SJCRH30 (cell line): ENCODE measurements at regions not wholly inside any gene's neighbourhood (a gene's known extent, or its start where the extent isn't known, plus 50 kb on each side); places are given as distances from the start of the nearest gene placed in this dataset.
"Not testable (repeated sequence)": the region's sequence is repeated elsewhere in the genome, so short reads cannot be mapped to it uniquely, and the experiment has no call there.

Experiments used
- DNase-seq, 2 experiments: peaks; one replicate each; pipeline ENCODE4 v3.0.0-alpha.2; 2015 to 2020
- H3K27ac ChIP-seq: fragments of 250-450 bp; sonication (Bioruptor Pico); 2 replicates; pipeline ENCODE4 v1.5.1; 2020; ENCODE audit warnings: mild to moderate bottlenecking, moderate library complexity
- H3K27me3 ChIP-seq: fragments of 250-450 bp; sonication (Bioruptor Pico); 2 replicates; pipeline ENCODE4 v1.5.1; 2020; ENCODE audit warnings: mild to moderate bottlenecking, moderate library complexity
- H3K36me3 ChIP-seq: fragments of 250-450 bp; sonication (Bioruptor Pico); 2 replicates; pipeline ENCODE4 v1.5.1; 2020; ENCODE audit warnings: mild to moderate bottlenecking, moderate library complexity
- H3K4me1 ChIP-seq: fragments of 250-450 bp; sonication (Bioruptor Pico); 2 replicates; pipeline ENCODE4 v1.5.1; 2020; ENCODE audit warnings: mild to moderate bottlenecking, moderate library complexity
- H3K4me3 ChIP-seq: fragments of 250-450 bp; sonication (Bioruptor Pico); 2 replicates; pipeline ENCODE4 v1.5.1; 2020; ENCODE audit warnings: mild to moderate bottlenecking, moderate library complexity
- H3K9me3 ChIP-seq: fragments of 250-450 bp; sonication (Bioruptor Pico); replicated peaks from 2 replicates; pipeline ENCODE4 v1.5.1; 2020; ENCODE audit warnings: mild to moderate bottlenecking, moderate library complexity

GRCh38 chr16:52742608-52743170 lies 195.7 kb upstream of the TOX3 start:
- DNase-seq = no peak
- Histone ChIP-seq H3K4me1 (no peaks in the 10 kb centered on the region), H3K27ac (no peak overlapping the region), H3K4me3 (no peak overlapping the region), H3K27me3 (no peaks in the 10 kb centered on the region), H3K9me3 (no peaks in the 10 kb centered on the region), H3K36me3 (no peaks in the 10 kb centered on the region)

GRCh38 chr16:52742052-52742451 lies 195.1 kb upstream of the TOX3 start:
- Histone ChIP-seq H3K9me3 (no peaks in the 10 kb centered on the region), H3K27ac (no peak overlapping the region), H3K4me1 (no peaks in the 10 kb centered on the region), H3K27me3 (no peaks in the 10 kb centered on the region), H3K4me3 (no peak overlapping the region), H3K36me3 (no peaks in the 10 kb centered on the region)
- DNase-seq = no peak

DNA sequence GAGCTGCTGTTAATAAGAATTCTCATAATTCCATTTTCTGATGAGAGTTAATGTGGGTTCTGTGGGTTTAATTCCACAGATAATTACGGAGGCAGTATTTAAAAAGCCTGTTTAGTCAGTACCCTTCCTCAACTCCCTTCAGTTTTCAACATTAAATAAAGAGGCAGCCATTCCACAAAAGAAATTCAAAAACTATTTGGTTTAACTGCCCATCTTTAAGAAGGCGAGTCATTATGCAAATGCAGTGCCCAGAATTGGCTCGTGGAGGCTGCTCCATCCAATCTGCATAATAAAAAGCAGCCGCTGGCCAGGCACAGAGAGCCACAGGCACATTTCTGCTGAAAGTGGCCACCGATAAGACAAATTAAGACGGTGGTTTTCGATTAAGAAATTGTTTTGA lies 194.4 kb upstream of the TOX3 start:
- Histone ChIP-seq H3K36me3 (no peaks in the 10 kb centered on the region), H3K27me3 (no peaks in the 10 kb centered on the region), H3K4me3 (no peak overlapping the region), H3K4me1 (no peaks in the 10 kb centered on the region), H3K27ac (no peak overlapping the region), H3K9me3 (no peaks in the 10 kb centered on the region)
- DNase-seq = no peak

DNA sequence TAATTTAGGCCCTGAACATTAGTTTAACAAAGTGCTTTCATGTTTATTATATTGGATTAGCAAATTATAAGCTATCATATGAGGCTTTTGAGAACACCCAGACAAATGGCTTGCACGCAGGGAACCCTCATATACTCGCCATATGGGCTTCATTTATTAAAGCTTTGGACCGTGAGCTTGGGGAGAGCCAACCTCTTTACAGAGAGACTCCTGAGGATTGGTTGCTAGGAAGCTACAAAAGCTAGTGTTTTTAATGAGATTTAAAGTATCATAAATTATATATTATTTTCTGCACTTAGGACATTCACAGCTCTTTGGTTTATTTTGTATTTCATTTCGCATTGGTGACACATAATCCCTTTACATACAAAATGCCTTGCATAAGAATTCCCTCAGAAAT lies 193.8 kb upstream of the TOX3 start:
- Histone ChIP-seq H3K27me3 (no peaks in the 10 kb centered on the region), H3K27ac (no peak overlapping the region), H3K9me3 (no peaks in the 10 kb centered on the region), H3K4me1 (no peaks in the 10 kb centered on the region), H3K36me3 (no peaks in the 10 kb centered on the region), H3K4me3 (no peak overlapping the region)
- DNase-seq = no peak

DNA sequence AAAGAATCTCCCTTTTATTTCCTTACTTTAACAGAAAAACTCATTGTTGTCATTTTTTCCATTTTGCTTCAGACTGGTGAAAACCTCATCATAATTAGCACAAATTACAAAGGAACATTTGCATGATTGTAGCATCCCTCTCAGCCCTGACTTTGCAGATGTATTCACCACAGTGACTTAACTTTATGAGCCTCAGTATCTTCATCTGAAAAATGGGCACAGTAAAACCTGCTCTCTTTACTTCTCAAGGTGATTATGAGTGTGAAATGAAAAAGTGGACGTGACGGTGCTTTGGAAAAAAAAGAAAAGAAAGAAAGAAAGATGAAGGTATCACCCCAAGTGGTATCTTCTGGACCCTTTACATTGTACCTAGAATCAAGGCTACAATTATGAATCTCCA lies 193.4 kb upstream of the TOX3 start:
- H3K4me3 ChIP-seq = no peak overlapping the region
- H3K27me3 ChIP-seq = no peaks in the 10 kb centered on the region
- H3K27ac ChIP-seq = no peak overlapping the region
- no peaks in the 10 kb centered on the region for H3K9me3 ChIP-seq
- no peak for DNase-seq
- H3K4me1 ChIP-seq = no peaks in the 10 kb centered on the region
- no peaks in the 10 kb centered on the region for H3K36me3 ChIP-seq

DNA sequence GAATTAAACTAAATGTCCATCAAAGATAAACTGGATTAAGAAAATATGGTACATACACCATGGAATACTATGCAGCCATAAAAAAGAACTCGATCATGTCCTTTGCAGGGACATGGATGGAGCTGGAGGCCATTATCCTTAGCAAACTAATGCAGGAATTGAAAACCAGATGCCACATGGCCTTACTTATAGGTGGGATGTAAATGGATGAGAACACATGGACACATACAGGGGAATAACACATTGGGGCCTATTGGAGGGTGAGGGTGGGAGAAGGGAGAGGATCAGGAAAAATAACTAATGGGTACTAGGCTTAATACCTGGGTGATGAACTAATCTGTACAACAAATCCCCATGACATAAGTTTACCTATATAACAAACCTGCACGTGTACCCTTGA lies 192.0 kb upstream of the TOX3 start:
- H3K4me1 ChIP-seq, H3K4me3 ChIP-seq, DNase-seq, H3K27ac ChIP-seq, H3K36me3 ChIP-seq, H3K27me3 ChIP-seq, H3K9me3 ChIP-seq: not testable (repeated sequence)

- no peak for DNase-seq
- H3K36me3 ChIP-seq = no peaks in the 10 kb centered on the region
These were observed 184.4 kb upstream of the TOX3 start for GRCh38 chr16:52731219-52731875.

GRCh38 chr16:52729731-52730130 lies 182.8 kb upstream of the TOX3 start:
- H3K27ac ChIP-seq = no peak overlapping the region
- no peak overlapping the region for H3K4me3 ChIP-seq
- no peaks in the 10 kb centered on the region for H3K9me3 ChIP-seq
- DNase-seq = no peak
- H3K27me3 ChIP-seq = no peaks in the 10 kb centered on the region
- no peaks in the 10 kb centered on the region for H3K36me3 ChIP-seq
- no peaks in the 10 kb centered on the region for H3K4me1 ChIP-seq

More at GRCh38 chr16:52731219-52731875, 184.4 kb upstream of the TOX3 start:
- Histone ChIP-seq H3K9me3 (no peaks in the 10 kb centered on the region), H3K27ac (no peak overlapping the region), H3K4me1 (no peaks in the 10 kb centered on the region), H3K27me3 (no peaks in the 10 kb centered on the region), H3K4me3 (no peak overlapping the region)

GRCh38 chr16:52727849-52728248 lies 180.9 kb upstream of the TOX3 start:
- Histone ChIP-seq H3K4me3 (no peak overlapping the region), H3K27me3 (no peaks in the 10 kb centered on the region), H3K27ac (no peak overlapping the region), H3K4me1 (no peaks in the 10 kb centered on the region), H3K9me3 (no peaks in the 10 kb centered on the region), H3K36me3 (no peaks in the 10 kb centered on the region)
- DNase-seq = no peak

- H3K27ac ChIP-seq = no peak overlapping the region
- no peaks in the 10 kb centered on the region for H3K27me3 ChIP-seq
- DNase-seq = no peak
- no peaks in the 10 kb centered on the region for H3K9me3 ChIP-seq
- no peak overlapping the region for H3K4me3 ChIP-seq
- H3K36me3 ChIP-seq = no peaks in the 10 kb centered on the region
- no peaks in the 10 kb centered on the region for H3K4me1 ChIP-seq
These were observed 180.5 kb upstream of the TOX3 start for GRCh38 chr16:52727441-52727840.

- Histone ChIP-seq H3K9me3 (no peaks in the 10 kb centered on the region), H3K27me3 (no peaks in the 10 kb centered on the region), H3K4me3 (no peak overlapping the region), H3K4me1 (no peaks in the 10 kb centered on the region), H3K27ac (no peak overlapping the region), H3K36me3 (no peaks in the 10 kb centered on the region)
- DNase-seq = no peak
These were observed 178.5 kb upstream of the TOX3 start for GRCh38 chr16:52725461-52725860.

DNA sequence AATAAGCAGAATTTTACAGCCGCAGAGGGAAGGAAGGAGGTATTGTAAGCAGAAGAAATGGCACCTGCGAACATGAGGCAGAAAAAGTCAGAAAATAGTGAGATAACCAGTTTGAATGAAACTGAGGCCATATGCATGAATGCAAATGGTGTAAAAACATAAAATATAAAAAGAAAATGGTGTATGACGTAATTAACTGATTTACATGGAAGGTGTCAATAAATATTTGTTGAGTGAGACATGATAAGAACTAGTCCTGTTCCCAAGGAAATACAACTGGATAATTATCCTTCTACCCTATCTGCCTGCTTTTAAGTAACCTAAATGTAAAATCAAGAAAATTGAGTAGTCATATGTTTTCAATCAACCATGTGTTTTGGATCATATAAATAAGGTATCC lies 178.1 kb upstream of the TOX3 start:
- H3K4me1 ChIP-seq = no peaks in the 10 kb centered on the region
- H3K4me3 ChIP-seq = no peak overlapping the region
- no peaks in the 10 kb centered on the region for H3K36me3 ChIP-seq
- H3K27me3 ChIP-seq = no peaks in the 10 kb centered on the region
- no peak for DNase-seq
- no peak overlapping the region for H3K27ac ChIP-seq
- H3K9me3 ChIP-seq = no peaks in the 10 kb centered on the region

GRCh38 chr16:52721331-52721730 lies 174.4 kb upstream of the TOX3 start:
- no peak for DNase-seq
- Histone ChIP-seq H3K27ac (no peak overlapping the region), H3K4me1 (no peaks in the 10 kb centered on the region), H3K4me3 (no peak overlapping the region), H3K36me3 (no peaks in the 10 kb centered on the region), H3K9me3 (no peaks in the 10 kb centered on the region), H3K27me3 (no peaks in the 10 kb centered on the region)

DNA sequence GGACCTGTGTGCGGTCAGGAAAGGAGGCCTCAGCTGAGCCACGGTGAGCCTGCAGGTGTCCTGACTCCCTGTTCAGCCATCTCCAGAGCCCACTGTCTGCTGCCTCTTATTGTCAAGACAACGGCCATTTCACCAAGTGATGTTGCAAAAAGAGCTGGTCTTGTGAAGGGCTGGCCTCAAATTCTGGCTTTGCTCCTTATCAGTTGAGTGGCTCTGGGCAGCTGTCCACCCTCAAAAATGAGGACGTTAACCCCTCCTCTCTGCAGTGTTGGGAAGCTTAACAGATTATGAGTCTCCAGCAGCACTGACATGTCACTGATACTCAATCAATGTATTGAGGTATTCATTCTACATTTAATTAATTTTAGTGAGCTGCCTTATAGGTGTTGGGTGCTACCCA lies 171.1 kb upstream of the TOX3 start:
- Histone ChIP-seq H3K36me3 (no peaks in the 10 kb centered on the region), H3K4me1 (no peaks in the 10 kb centered on the region), H3K27me3 (no peaks in the 10 kb centered on the region), H3K4me3 (no peak overlapping the region), H3K27ac (no peak overlapping the region), H3K9me3 (no peaks in the 10 kb centered on the region)
- DNase-seq = no peak

DNA sequence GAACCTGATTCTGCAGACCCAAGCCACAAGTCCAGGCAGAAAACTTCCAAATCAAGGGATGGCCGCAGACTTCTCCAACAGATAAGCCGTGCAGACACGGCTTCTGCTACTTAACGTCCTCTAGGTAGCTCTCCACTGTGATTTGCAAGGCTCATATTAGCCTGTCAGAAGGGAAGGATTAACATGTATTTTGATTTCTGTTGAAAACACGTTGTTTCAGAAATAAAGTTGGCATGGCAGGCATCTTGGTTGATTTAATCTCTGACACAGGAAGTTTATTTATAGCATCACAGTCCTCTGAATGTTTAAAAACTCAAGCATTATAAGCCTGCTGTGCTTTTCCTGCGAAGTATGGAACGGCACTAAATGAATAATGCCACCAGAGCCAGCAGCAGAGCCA lies 166.8 kb upstream of the TOX3 start:
- no peak for DNase-seq
- H3K4me1 ChIP-seq = no peaks in the 10 kb centered on the region

DNA sequence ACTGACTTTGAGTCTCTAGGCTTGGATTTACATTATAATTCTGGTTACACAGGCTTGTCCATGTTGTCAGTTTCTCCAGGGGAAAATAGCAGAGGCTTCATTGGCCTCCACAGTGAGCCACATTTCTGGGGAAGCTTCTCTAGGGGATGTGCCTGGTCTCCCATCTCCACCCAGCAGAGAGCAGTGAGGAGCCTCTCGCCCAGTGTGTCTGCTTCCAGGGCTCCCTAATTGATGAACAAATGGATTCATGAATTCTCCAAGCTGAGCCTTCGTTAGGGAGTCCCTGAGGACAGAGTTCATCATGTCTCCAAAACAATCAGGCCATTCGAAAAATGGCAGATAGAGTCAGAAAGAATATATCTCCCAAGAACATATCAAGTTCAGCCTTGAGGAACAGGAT lies 162.4 kb upstream of the TOX3 start:
- no peaks in the 10 kb centered on the region for H3K27me3 ChIP-seq
- no peak overlapping the region for H3K27ac ChIP-seq
- H3K36me3 ChIP-seq = no peaks in the 10 kb centered on the region
- H3K9me3 ChIP-seq = no peaks in the 10 kb centered on the region
- no peak for DNase-seq
- H3K4me3 ChIP-seq = no peak overlapping the region
- no peaks in the 10 kb centered on the region for H3K4me1 ChIP-seq

More for the DNA sequence above, 166.8 kb upstream of the TOX3 start:
- no peaks in the 10 kb centered on the region for H3K27me3 ChIP-seq
- no peak overlapping the region for H3K4me3 ChIP-seq
- no peak overlapping the region for H3K27ac ChIP-seq
- no peaks in the 10 kb centered on the region for H3K36me3 ChIP-seq
- H3K9me3 ChIP-seq = no peaks in the 10 kb centered on the region
